Fibroblast of lung (primary cell): ENCODE measurements at regions not wholly inside any gene's neighbourhood (a gene's known extent, or its start where the extent isn't known, plus 50 kb on each side); places are given as distances from the start of the nearest gene placed in this dataset.

Experiments
- DNase-seq, 2 donors: peaks; one replicate each; pipeline versions ENCODE4 v3.0.0 to v3.0.0-alpha.2; 2010; ENCODE audit warnings: low read depth in 2 of 2
- H2AFZ ChIP-seq: 2 replicates; pipeline ENCODE4 v1.5.1; 2012; ENCODE audit warnings: low read length, control low read depth, inconsistent platforms
- H3K27ac ChIP-seq: 2 replicates; pipeline ENCODE4 v1.5.1; 2011; ENCODE audit warnings: low read length, control low read depth; ENCODE audit not compliant: insufficient read depth
- H3K27me3 ChIP-seq: 2 replicates; pipeline ENCODE4 v1.5.1; 2011; ENCODE audit warnings: mild to moderate bottlenecking, low read length; ENCODE audit not compliant: control insufficient read depth, insufficient read depth
- H3K36me3 ChIP-seq: 2 replicates; pipeline ENCODE4 v1.5.1; 2011; ENCODE audit warnings: low read length; ENCODE audit not compliant: control insufficient read depth, insufficient read depth
- H3K4me1 ChIP-seq: 2 replicates; pipeline ENCODE4 v1.5.1; 2011; ENCODE audit warnings: low read length; ENCODE audit not compliant: control insufficient read depth, insufficient read depth; ENCODE audit errors: extremely low read depth
- H3K4me2 ChIP-seq: 2 replicates; pipeline ENCODE4 v1.5.1; 2011; ENCODE audit warnings: low read length, control low read depth; ENCODE audit not compliant: insufficient read depth; ENCODE audit errors: extremely low read depth
- H3K4me3 ChIP-seq, 4 experiments: fragments of 200-600 bp in 1 of 4; sonication (generic) in 1 of 4; replicated peaks in 1 of 4; 2 replicates each; pipeline ENCODE4 v1.5.1; 2011 to 2016; ENCODE audit warnings: low read length in 4 of 4, low read depth in 3 of 4, mild to moderate bottlenecking in 3 of 4, control low read depth in 2 of 4, inconsistent platforms in 1 of 4, mixed read lengths in 1 of 4; ENCODE audit not compliant: insufficient read depth in 1 of 4; ENCODE audit errors: control extremely low read depth in 1 of 4
- H3K79me2 ChIP-seq: 2 replicates; pipeline ENCODE4 v1.5.1; 2012; ENCODE audit warnings: mild to moderate bottlenecking, low read length, inconsistent platforms; ENCODE audit not compliant: control insufficient read depth, insufficient read depth
- H3K9ac ChIP-seq: 2 replicates; pipeline ENCODE4 v1.5.1; 2011; ENCODE audit warnings: mild to moderate bottlenecking, low read length, control low read depth; ENCODE audit not compliant: insufficient read depth
- H3K9me3 ChIP-seq: 2 replicates; pipeline ENCODE4 v1.5.1; 2012; ENCODE audit warnings: low read depth, low read length; ENCODE audit not compliant: control insufficient read depth, insufficient read depth
- H4K20me1 ChIP-seq: 2 replicates; pipeline ENCODE4 v1.5.1; 2011; ENCODE audit warnings: low read length; ENCODE audit not compliant: control insufficient read depth, insufficient read depth; ENCODE audit errors: extremely low read depth
- EZH2 ChIP-seq: IDR thresholded peaks from 2 replicates; pipeline ENCODE4 v1.5.1; 2012; ENCODE audit warnings: low read length, control low read depth, mild to moderate bottlenecking; ENCODE audit errors: missing control alignments
- TF ChIP-seq, protein P1 (sequence below), 2 donors: IDR thresholded peaks in 1 of 2; conservative IDR thresholded peaks in 1 of 2; 1 replicate in 1 of 2; 2 replicates in 1 of 2; pipeline ENCODE4 v1.5.1; 2011 to 2012; ENCODE audit warnings: low read length in 2 of 2, control low read depth in 1 of 2, inconsistent platforms in 1 of 2, low read depth in 1 of 2, mild to moderate bottlenecking in 1 of 2

DNA sequence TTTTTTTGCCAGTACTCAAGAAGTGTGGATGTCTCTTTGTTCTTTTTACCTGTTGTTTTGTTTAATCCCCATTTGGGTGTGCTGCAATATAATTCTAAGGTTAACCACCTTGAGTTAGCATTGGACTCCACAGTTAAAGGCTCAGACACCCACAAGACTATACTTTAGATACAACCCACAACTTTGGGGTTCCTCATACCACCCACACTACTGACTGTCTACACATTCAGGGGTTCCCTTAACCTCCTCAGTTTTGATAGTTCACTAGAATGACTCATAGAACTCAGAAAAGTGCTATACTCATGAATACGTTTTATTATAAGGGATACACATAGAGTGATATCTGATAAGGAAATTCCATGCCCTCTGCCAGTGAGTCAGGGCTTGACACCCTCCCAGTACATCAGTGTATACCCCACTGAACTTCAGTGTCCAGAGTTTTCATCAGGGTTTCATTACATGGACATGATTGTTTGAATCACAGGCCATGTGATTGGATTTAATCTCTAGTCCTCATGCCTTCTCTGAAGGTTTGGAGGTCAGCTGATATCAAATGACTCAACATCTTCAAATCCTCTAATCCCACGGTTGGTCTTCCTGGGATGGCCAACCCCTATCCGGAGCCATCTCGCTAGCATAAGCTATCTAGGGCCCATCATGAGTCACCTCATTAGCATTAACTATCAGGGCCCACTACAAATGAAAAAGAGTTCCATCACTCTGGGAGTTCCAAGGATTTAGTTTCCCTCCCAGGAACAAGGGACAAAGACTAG, 357.7 kb upstream of the EMCN start:
- no peak overlapping the region for H3K9ac ChIP-seq
- no peaks in the 10 kb centered on the region for H3K9me3 ChIP-seq
- H3K4me2 ChIP-seq, result no peak overlapping the region
- no peaks in the 10 kb centered on the region for H4K20me1 ChIP-seq
- TF ChIP-seq, protein P1, sequence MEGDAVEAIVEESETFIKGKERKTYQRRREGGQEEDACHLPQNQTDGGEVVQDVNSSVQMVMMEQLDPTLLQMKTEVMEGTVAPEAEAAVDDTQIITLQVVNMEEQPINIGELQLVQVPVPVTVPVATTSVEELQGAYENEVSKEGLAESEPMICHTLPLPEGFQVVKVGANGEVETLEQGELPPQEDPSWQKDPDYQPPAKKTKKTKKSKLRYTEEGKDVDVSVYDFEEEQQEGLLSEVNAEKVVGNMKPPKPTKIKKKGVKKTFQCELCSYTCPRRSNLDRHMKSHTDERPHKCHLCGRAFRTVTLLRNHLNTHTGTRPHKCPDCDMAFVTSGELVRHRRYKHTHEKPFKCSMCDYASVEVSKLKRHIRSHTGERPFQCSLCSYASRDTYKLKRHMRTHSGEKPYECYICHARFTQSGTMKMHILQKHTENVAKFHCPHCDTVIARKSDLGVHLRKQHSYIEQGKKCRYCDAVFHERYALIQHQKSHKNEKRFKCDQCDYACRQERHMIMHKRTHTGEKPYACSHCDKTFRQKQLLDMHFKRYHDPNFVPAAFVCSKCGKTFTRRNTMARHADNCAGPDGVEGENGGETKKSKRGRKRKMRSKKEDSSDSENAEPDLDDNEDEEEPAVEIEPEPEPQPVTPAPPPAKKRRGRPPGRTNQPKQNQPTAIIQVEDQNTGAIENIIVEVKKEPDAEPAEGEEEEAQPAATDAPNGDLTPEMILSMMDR (conservative IDR thresholded peaks at IDR 0.05 in 1 of 2, IDR thresholded peaks at IDR 0.05 in 1 of 2; ENCODE audit: low read depth in 1 of 2, low read length in 2 of 2), result no peak
- no peak for TF ChIP-seq EZH2
- H3K79me2 ChIP-seq, result no peaks in the 10 kb centered on the region
- no peaks in the 10 kb centered on the region for H3K36me3 ChIP-seq
- H3K27ac ChIP-seq, result no peak overlapping the region
- H2AFZ ChIP-seq, result no peak overlapping the region
- no peaks in the 10 kb centered on the region for H3K4me1 ChIP-seq
- DNase-seq, result peak in 1 of 2 donors; percentile 36
- H3K27me3 ChIP-seq, result no peaks in the 10 kb centered on the region
- no peak overlapping the region for H3K4me3 ChIP-seq

- Histone ChIP-seq H2AFZ (no peak overlapping the region), H3K27me3 (no peaks in the 10 kb centered on the region), H3K9me3 (no peaks in the 10 kb centered on the region), H3K4me3 (no peak overlapping the region), H3K4me1 (no peaks in the 10 kb centered on the region), H4K20me1 (no peaks in the 10 kb centered on the region), H3K27ac (no peak overlapping the region), H3K4me2 (no peak overlapping the region), H3K79me2 (no peaks in the 10 kb centered on the region), H3K36me3 (no peaks in the 10 kb centered on the region), H3K9ac (no peak overlapping the region)
- DNase-seq, result peak in 1 of 2 donors; percentile 93
- TF ChIP-seq, protein P1 (conservative IDR thresholded peaks at IDR 0.05 in 1 of 2, IDR thresholded peaks at IDR 0.05 in 1 of 2; ENCODE audit: low read depth in 1 of 2, low read length in 2 of 2), result no peak
- no peak for TF ChIP-seq EZH2
Observed at GRCh38 chr4:100872811-100873210, 355.0 kb upstream of the EMCN start.

DNA sequence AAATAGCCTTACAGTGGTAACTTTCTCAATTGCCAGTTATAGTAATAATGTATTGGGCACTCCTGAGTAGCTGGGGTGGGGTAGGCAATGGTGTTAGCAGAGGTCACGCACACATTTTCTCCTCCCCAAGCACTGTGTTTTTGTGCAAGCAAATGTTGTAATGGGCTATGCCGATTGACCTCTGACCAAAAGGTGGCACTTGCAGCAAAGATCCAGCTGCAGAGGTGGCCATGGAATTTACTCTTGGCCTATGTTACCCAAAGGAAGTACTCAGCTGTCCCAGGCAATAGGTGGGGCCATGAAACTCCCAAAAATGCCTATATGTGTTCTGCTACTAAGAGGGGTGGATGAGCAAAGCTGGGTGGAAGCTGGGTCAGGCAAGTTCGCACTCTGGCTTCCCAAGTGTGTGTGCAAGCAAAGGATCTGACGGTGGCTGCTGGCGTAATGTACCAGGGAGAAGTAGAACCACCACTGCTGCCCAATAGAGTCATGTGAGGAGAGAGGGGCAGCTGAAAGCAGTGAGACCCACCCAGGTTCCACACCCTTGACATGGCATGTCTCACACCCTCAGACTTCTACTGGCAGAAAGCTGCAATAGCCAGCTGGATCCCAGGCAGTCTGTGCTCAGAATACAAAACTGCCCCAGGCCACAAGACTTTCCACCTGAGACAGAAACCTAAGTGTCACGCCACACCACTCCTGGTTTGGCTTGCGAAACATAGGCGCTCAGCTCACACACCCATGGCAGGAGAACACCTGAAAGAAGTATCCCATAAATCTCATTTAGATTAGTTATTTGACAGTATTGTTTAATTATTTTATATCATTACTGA, 353.3 kb upstream of the EMCN start:
- no peaks in the 10 kb centered on the region for H3K27me3 ChIP-seq
- no peaks in the 10 kb centered on the region for H3K36me3 ChIP-seq
- TF ChIP-seq, protein P1 (conservative IDR thresholded peaks at IDR 0.05 in 1 of 2, IDR thresholded peaks at IDR 0.05 in 1 of 2; ENCODE audit: low read depth in 1 of 2, low read length in 2 of 2), result no peak
- TF ChIP-seq EZH2, result no peak
- no peaks in the 10 kb centered on the region for H3K9me3 ChIP-seq
- no peak for DNase-seq
- H3K4me2 ChIP-seq, result no peak overlapping the region
- no peak overlapping the region for H2AFZ ChIP-seq
- H3K9ac ChIP-seq, result no peak overlapping the region
- H3K27ac ChIP-seq, result no peak overlapping the region
- no peaks in the 10 kb centered on the region for H4K20me1 ChIP-seq
- H3K4me1 ChIP-seq, result no peaks in the 10 kb centered on the region
- H3K79me2 ChIP-seq, result no peaks in the 10 kb centered on the region
- no peak overlapping the region for H3K4me3 ChIP-seq
